ENCODE measurements at regions not wholly inside any gene's neighbourhood (a gene's known extent, or its start where the extent isn't known, plus 50 kb on each side); places are given as distances from the start of the nearest gene placed in this dataset.

DNA sequence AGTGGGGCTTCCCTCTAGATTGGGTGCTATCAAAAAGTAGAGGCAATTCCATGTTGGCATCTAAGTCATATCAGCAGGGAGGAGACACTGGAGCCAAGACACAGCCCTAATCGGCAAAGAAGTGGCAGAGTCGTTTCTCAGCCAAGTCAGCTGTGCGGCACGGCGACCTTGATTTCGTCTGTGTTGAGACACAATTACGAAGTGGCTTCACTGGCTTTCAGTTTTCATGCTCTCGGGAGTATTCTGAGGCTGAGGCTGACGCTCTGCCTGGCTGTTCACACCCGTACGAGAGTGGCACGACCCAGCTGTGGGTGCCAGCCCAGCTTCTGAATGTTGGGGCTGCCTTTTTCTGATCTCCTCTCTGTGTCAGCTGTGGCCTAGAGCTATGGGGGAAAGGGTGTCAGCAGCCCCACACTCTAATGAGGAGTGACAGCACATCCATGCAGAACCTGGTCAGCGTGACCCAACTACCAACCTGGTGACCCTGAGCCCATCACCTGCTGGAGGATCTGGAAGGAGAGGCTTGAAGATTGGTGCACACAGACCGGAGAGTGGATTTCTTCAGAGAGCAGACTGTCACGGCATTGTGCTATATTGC is 105.7 kb upstream of the TMEM45B start:
- TF ChIP-seq, protein P1, sequence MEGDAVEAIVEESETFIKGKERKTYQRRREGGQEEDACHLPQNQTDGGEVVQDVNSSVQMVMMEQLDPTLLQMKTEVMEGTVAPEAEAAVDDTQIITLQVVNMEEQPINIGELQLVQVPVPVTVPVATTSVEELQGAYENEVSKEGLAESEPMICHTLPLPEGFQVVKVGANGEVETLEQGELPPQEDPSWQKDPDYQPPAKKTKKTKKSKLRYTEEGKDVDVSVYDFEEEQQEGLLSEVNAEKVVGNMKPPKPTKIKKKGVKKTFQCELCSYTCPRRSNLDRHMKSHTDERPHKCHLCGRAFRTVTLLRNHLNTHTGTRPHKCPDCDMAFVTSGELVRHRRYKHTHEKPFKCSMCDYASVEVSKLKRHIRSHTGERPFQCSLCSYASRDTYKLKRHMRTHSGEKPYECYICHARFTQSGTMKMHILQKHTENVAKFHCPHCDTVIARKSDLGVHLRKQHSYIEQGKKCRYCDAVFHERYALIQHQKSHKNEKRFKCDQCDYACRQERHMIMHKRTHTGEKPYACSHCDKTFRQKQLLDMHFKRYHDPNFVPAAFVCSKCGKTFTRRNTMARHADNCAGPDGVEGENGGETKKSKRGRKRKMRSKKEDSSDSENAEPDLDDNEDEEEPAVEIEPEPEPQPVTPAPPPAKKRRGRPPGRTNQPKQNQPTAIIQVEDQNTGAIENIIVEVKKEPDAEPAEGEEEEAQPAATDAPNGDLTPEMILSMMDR (IDR thresholded peaks at IDR 0.05) = no peak
- TF ChIP-seq POLR2A (IDR thresholded peaks at IDR 0.05) = no peak

All from tibial nerve (tissue), 3 donors.